Trophoblast cell (in vitro differentiated cells and primary cell): ENCODE measurements at regions not wholly inside any gene's neighbourhood (a gene's known extent, or its start where the extent isn't known, plus 50 kb on each side); places are given as distances from the start of the nearest gene placed in this dataset.
"Not testable (repeated sequence)": the region's sequence is repeated elsewhere in the genome, so short reads cannot be mapped to it uniquely, and the experiment has no call there.

Experiments
- DNase-seq, 2 donors: peaks; one replicate each; pipeline ENCODE4 v3.0.0-alpha.2; 2016
- H2AFZ ChIP-seq: 2 replicates; pipeline ENCODE4 v1.6.1; 2013; ENCODE audit warnings: low read length, moderate library complexity, mild to moderate bottlenecking; ENCODE audit not compliant: insufficient read depth, poor library complexity
- H2AK5ac ChIP-seq: 2 replicates; pipeline ENCODE4 v1.6.1; 2013; ENCODE audit warnings: mild to moderate bottlenecking, low read length
- H2BK120ac ChIP-seq: 2 replicates; pipeline ENCODE4 v1.6.1; 2013; ENCODE audit warnings: low read length, mild to moderate bottlenecking, moderate library complexity; ENCODE audit not compliant: insufficient read depth, poor library complexity
- H2BK12ac ChIP-seq: 2 replicates; pipeline ENCODE4 v1.6.1; 2013; ENCODE audit warnings: mild to moderate bottlenecking, low read length, moderate library complexity
- H2BK5ac ChIP-seq: 2 replicates; pipeline ENCODE4 v1.6.1; 2013; ENCODE audit warnings: low read length, low read depth, moderate library complexity, mild to moderate bottlenecking; ENCODE audit not compliant: poor library complexity
- H3K14ac ChIP-seq: 2 replicates; pipeline ENCODE4 v1.6.1; 2013; ENCODE audit warnings: mild to moderate bottlenecking, low read length
- H3K18ac ChIP-seq: 2 replicates; pipeline ENCODE4 v1.6.1; 2013; ENCODE audit warnings: mild to moderate bottlenecking, low read length
- H3K23ac ChIP-seq: 2 replicates; pipeline ENCODE4 v1.6.1; 2013; ENCODE audit warnings: low read length
- H3K27ac ChIP-seq: 2 replicates; pipeline ENCODE4 v1.5.1; 2013; ENCODE audit warnings: low read depth, mild to moderate bottlenecking, inconsistent platforms, low read length, moderate library complexity
- H3K27me3 ChIP-seq: 2 replicates; pipeline ENCODE4 v1.6.1; 2013; ENCODE audit warnings: inconsistent platforms, mild to moderate bottlenecking, low read length, moderate library complexity; ENCODE audit not compliant: insufficient read depth
- H3K36me3 ChIP-seq, 2 experiments: 1 replicate in 1 of 2; 2 replicates in 1 of 2; pipeline ENCODE4 v1.6.1; 2013; ENCODE audit warnings: low read length in 2 of 2, mild to moderate bottlenecking in 2 of 2, moderate library complexity in 1 of 2; ENCODE audit not compliant: insufficient read depth in 2 of 2, control insufficient read depth in 1 of 2
- H3K4ac ChIP-seq: 2 replicates; pipeline ENCODE4 v1.6.1; 2013; ENCODE audit warnings: low read depth, mild to moderate bottlenecking, low read length, moderate library complexity
- H3K4me1 ChIP-seq, 2 experiments: 1 replicate in 1 of 2; 2 replicates in 1 of 2; pipeline ENCODE4 v1.6.1; 2013; ENCODE audit warnings: low read length in 2 of 2, mild to moderate bottlenecking in 2 of 2, moderate library complexity in 1 of 2; ENCODE audit not compliant: insufficient read depth in 2 of 2, control insufficient read depth in 1 of 2
- H3K4me2 ChIP-seq: 2 replicates; pipeline ENCODE4 v1.6.1; 2013; ENCODE audit warnings: inconsistent platforms, mild to moderate bottlenecking, low read length, moderate library complexity
- H3K4me3 ChIP-seq: 2 replicates; pipeline ENCODE4 v1.5.1; 2013; ENCODE audit warnings: mild to moderate bottlenecking, low read depth, low read length, inconsistent platforms
- H3K79me1 ChIP-seq: one replicate; pipeline ENCODE4 v1.6.1; 2013; ENCODE audit warnings: low read length
- H3K79me2 ChIP-seq: 2 replicates; pipeline ENCODE4 v1.6.1; 2013; ENCODE audit warnings: low read length, mild to moderate bottlenecking; ENCODE audit not compliant: control insufficient read depth, insufficient read depth, poor library complexity
- H3K9ac ChIP-seq: 2 replicates; pipeline ENCODE4 v1.6.1; 2013; ENCODE audit warnings: mild to moderate bottlenecking, low read length
- H3K9me3 ChIP-seq: 2 replicates; pipeline ENCODE4 v1.6.1; 2013; ENCODE audit warnings: low read depth, mild to moderate bottlenecking, control low read depth, inconsistent platforms, low read length; ENCODE audit not compliant: insufficient read depth
- H4K12ac ChIP-seq: 2 replicates; pipeline ENCODE4 v1.6.1; 2013; ENCODE audit warnings: low read depth, mild to moderate bottlenecking, low read length, moderate library complexity
- H4K8ac ChIP-seq: 2 replicates; pipeline ENCODE4 v1.6.1; 2013; ENCODE audit warnings: low read depth, mild to moderate bottlenecking, low read length, moderate library complexity
- H4K91ac ChIP-seq: one replicate; pipeline ENCODE4 v1.6.1; 2013; ENCODE audit warnings: low read depth, mild to moderate bottlenecking, low read length, moderate library complexity
- WGBS: extraction: QIAGEN DNeasy Blood & Tissue Kit; methylation state at CpG from one replicate; pipeline ENCODE4 v1.1.7; 2013; ENCODE audit warnings: missing lambda C conversion rate; ENCODE audit not compliant: insufficient read length, insufficient coverage; ENCODE audit errors: extremely low coverage; 5-methylcytosine and 5-hydroxymethylcytosine counted together

GRCh38 chr2:132270255-132270654 lies 108.5 kb upstream of the ANKRD30BL start:
- peaks cover 0 to 9% of the 10 kb centered on the region in 2 experiments for H3K4me1 ChIP-seq
- H3K23ac ChIP-seq, result no peak overlapping the region
- H2AK5ac ChIP-seq, result no peak overlapping the region
- no peak overlapping the region for H3K4ac ChIP-seq
- no peaks in the 10 kb centered on the region for H3K36me3 ChIP-seq
- peaks cover 13% of the 10 kb centered on the region for H3K79me1 ChIP-seq
- H3K14ac ChIP-seq, result no peak overlapping the region
- no peak overlapping the region for H2AFZ ChIP-seq
- no peak overlapping the region for H3K27ac ChIP-seq
- H3K4me2 ChIP-seq, result no peak overlapping the region
- no peak overlapping the region for H3K18ac ChIP-seq
- DNase-seq, result no peak
- no peak overlapping the region for H2BK12ac ChIP-seq
- no peak overlapping the region for H4K12ac ChIP-seq
- H3K4me3 ChIP-seq, result no peak overlapping the region
- H4K91ac ChIP-seq, result peak overlapping the region; percentile 17
- WGBS, result no CpG with 5 or more reads among the region's 1 CpG
- no peak overlapping the region for H2BK5ac ChIP-seq
- H2BK120ac ChIP-seq, result no peak overlapping the region
- H3K79me2 ChIP-seq, result no peaks in the 10 kb centered on the region
- no peak overlapping the region for H3K9ac ChIP-seq
- H3K9me3 ChIP-seq, result no peaks in the 10 kb centered on the region
- H3K27me3 ChIP-seq, result no peaks in the 10 kb centered on the region
- no peak overlapping the region for H4K8ac ChIP-seq

- H3K9ac ChIP-seq, result no peak overlapping the region
- H2BK120ac ChIP-seq, result no peak overlapping the region
- H3K79me1 ChIP-seq, result peaks cover 13% of the 10 kb centered on the region
- no peak overlapping the region for H3K18ac ChIP-seq
- H3K4me3 ChIP-seq, result no peak overlapping the region
- H2BK5ac ChIP-seq, result no peak overlapping the region
- no peak overlapping the region for H3K23ac ChIP-seq
- H3K9me3 ChIP-seq, result no peaks in the 10 kb centered on the region
- no peak overlapping the region for H4K8ac ChIP-seq
- no peaks in the 10 kb centered on the region for H3K36me3 ChIP-seq
- H3K27ac ChIP-seq, result no peak overlapping the region
- no peak overlapping the region for H2AFZ ChIP-seq
- H3K79me2 ChIP-seq, result no peaks in the 10 kb centered on the region
- no peak overlapping the region for H3K4me2 ChIP-seq
- H3K27me3 ChIP-seq, result no peaks in the 10 kb centered on the region
- no peak overlapping the region for H2BK12ac ChIP-seq
- H3K14ac ChIP-seq, result no peak overlapping the region
- no peak overlapping the region for H2AK5ac ChIP-seq
- H3K4me1 ChIP-seq, result peaks cover 0 to 9% of the 10 kb centered on the region in 2 experiments
- H4K91ac ChIP-seq, result no peak overlapping the region
- H3K4ac ChIP-seq, result no peak overlapping the region
- DNase-seq, result no peak
- no peak overlapping the region for H4K12ac ChIP-seq
These were observed 109.3 kb upstream of the ANKRD30BL start for GRCh38 chr2:132270981-132271546.

- not testable (repeated sequence) for H3K9ac ChIP-seq, H3K9me3 ChIP-seq, H2AFZ ChIP-seq, H3K27ac ChIP-seq, H3K27me3 ChIP-seq, H3K4me3 ChIP-seq, H3K14ac ChIP-seq, H2BK120ac ChIP-seq, H2AK5ac ChIP-seq, DNase-seq, H3K4ac ChIP-seq, H3K4me2 ChIP-seq, H4K8ac ChIP-seq, H4K12ac ChIP-seq, H2BK5ac ChIP-seq, H3K23ac ChIP-seq, H3K79me2 ChIP-seq, H2BK12ac ChIP-seq, H3K18ac ChIP-seq, H3K36me3 ChIP-seq, H3K4me1 ChIP-seq
- peak overlapping the region; percentile 16 for H4K91ac ChIP-seq
- peaks cover 13% of the 10 kb centered on the region for H3K79me1 ChIP-seq
- WGBS, result no CpG with 5 or more reads among the region's 11 CpGs
These were observed 110.0 kb upstream of the ANKRD30BL start for GRCh38 chr2:132271794-132272193.

- Histone ChIP-seq H3K9me3 (no peaks in the 10 kb centered on the region), H3K79me1 (peaks cover 6% of the 10 kb centered on the region), H2BK5ac (no peak overlapping the region), H2AFZ (no peak overlapping the region), H3K23ac (no peak overlapping the region), H4K8ac (no peak overlapping the region), H3K4me3 (no peak overlapping the region), H3K14ac (no peak overlapping the region), H2AK5ac (no peak overlapping the region), H2BK12ac (no peak overlapping the region), H3K4me1 (peaks cover 0 to 3% of the 10 kb centered on the region in 2 experiments), H3K27ac (no peak overlapping the region), H2BK120ac (no peak overlapping the region), H3K9ac (no peak overlapping the region), H4K12ac (no peak overlapping the region), H4K91ac (no peak overlapping the region), H3K27me3 (no peaks in the 10 kb centered on the region), H3K79me2 (no peaks in the 10 kb centered on the region), H3K18ac (no peak overlapping the region), H3K4me2 (no peak overlapping the region), H3K4ac (no peak overlapping the region), H3K36me3 (no peaks in the 10 kb centered on the region)
- WGBS, result no CpG with 5 or more reads among the region's 14 CpGs
- DNase-seq, result no peak
These were observed 111.0 kb upstream of the ANKRD30BL start for GRCh38 chr2:132272713-132273112.
